Keratinocyte (primary cell): ENCODE measurements at regions not wholly inside any gene's neighbourhood (a gene's known extent, or its start where the extent isn't known, plus 50 kb on each side); places are given as distances from the start of the nearest gene placed in this dataset.

Experiments
- EZH2 ChIP-seq: IDR thresholded peaks from one replicate; pipeline ENCODE4 v1.6.1; 2012; ENCODE audit warnings: inconsistent platforms, mild to moderate bottlenecking, low read length, moderate library complexity
- TF ChIP-seq, protein P1 (sequence below), 3 experiments: IDR thresholded peaks in 1 of 3; conservative IDR thresholded peaks in 1 of 3; optimal IDR thresholded peaks in 1 of 3; 2 replicates in 2 of 3; 3 replicates in 1 of 3; pipeline versions ENCODE3 to v1.5.1; 2011; ENCODE audit warnings: low read length in 3 of 3, mild to moderate bottlenecking in 3 of 3, moderate library complexity in 2 of 3, control low read depth in 1 of 3, inconsistent platforms in 1 of 3; ENCODE audit not compliant: insufficient read depth in 2 of 3; ENCODE audit errors: extremely low read depth in 1 of 3

DNA sequence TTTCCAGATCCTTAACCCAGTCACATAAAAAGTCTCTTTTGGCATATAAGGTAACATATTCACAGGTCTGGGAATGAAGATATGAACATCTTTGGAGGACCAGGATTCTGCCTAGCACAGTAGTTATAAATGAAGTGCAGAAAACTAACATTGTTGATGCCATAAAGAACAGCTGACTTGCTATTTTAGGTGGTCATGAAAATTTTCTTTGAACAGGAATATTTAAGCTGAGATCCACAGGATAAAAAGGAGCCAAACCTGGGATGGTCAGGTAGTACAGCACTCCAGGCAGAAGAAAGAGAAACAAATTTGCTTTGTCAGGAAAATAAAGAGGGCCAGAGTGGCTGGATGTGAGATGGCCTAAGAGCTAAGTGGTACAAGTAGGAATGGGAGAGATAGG lies 80.0 kb downstream of the CENPW start:
- no peak for TF ChIP-seq EZH2
- TF ChIP-seq, protein P1, sequence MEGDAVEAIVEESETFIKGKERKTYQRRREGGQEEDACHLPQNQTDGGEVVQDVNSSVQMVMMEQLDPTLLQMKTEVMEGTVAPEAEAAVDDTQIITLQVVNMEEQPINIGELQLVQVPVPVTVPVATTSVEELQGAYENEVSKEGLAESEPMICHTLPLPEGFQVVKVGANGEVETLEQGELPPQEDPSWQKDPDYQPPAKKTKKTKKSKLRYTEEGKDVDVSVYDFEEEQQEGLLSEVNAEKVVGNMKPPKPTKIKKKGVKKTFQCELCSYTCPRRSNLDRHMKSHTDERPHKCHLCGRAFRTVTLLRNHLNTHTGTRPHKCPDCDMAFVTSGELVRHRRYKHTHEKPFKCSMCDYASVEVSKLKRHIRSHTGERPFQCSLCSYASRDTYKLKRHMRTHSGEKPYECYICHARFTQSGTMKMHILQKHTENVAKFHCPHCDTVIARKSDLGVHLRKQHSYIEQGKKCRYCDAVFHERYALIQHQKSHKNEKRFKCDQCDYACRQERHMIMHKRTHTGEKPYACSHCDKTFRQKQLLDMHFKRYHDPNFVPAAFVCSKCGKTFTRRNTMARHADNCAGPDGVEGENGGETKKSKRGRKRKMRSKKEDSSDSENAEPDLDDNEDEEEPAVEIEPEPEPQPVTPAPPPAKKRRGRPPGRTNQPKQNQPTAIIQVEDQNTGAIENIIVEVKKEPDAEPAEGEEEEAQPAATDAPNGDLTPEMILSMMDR (optimal IDR thresholded peaks at IDR 0.05 in 1 of 3, IDR thresholded peaks at IDR 0.05 in 1 of 3, conservative IDR thresholded peaks at IDR 0.05 in 1 of 3; ENCODE audit: extremely low read depth in 1 of 3, insufficient read depth in 2 of 3, low read length in 3 of 3), result no peak
